Uterus (tissue), 2 donors: ENCODE measurements at regions not wholly inside any gene's neighbourhood (a gene's known extent, or its start where the extent isn't known, plus 50 kb on each side); places are given as distances from the start of the nearest gene placed in this dataset.

Experiments
- POLR2A ChIP-seq, 2 donors: fragments of 450-650 bp; IDR thresholded peaks; one replicate each; pipeline ENCODE4 v1.6.1; 2016; ENCODE audit warnings: antibody characterized with exemption in 2 of 2, mild to moderate bottlenecking in 1 of 2, moderate library complexity in 1 of 2
- TF ChIP-seq, protein P1 (sequence below), 4 experiments: fragments of 200-600 bp in 2 of 4; fragments of 450-650 bp in 2 of 4; sonication (generic) in 2 of 4; IDR thresholded peaks; one replicate each; pipeline ENCODE4 v1.5.1; 2016 to 2019; ENCODE audit warnings: antibody characterized with exemption in 4 of 4, mild to moderate bottlenecking in 2 of 4, moderate library complexity in 1 of 4

DNA sequence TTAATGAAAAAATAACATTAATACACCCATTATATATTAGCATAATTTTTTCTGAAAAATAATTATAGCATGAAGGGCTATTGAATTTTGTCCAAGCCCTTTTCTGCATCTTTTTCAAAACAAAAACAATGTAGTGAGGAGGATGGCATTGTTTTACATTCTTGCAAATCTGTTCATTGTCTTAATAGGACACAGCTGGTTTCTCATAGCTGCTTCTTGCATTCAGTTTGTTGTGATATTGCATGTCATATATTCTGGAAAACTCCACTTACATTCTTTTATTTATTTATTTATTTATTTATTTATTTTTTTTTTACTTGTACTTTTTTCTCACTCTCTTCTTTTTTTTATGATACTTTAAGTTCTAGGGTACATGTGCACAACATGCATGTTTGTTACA is 107.4 kb downstream of the NR1D2 start:
- TF ChIP-seq, protein P1, sequence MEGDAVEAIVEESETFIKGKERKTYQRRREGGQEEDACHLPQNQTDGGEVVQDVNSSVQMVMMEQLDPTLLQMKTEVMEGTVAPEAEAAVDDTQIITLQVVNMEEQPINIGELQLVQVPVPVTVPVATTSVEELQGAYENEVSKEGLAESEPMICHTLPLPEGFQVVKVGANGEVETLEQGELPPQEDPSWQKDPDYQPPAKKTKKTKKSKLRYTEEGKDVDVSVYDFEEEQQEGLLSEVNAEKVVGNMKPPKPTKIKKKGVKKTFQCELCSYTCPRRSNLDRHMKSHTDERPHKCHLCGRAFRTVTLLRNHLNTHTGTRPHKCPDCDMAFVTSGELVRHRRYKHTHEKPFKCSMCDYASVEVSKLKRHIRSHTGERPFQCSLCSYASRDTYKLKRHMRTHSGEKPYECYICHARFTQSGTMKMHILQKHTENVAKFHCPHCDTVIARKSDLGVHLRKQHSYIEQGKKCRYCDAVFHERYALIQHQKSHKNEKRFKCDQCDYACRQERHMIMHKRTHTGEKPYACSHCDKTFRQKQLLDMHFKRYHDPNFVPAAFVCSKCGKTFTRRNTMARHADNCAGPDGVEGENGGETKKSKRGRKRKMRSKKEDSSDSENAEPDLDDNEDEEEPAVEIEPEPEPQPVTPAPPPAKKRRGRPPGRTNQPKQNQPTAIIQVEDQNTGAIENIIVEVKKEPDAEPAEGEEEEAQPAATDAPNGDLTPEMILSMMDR (IDR thresholded peaks at IDR 0.05), result no peak
- no peak for TF ChIP-seq POLR2A (IDR thresholded peaks at IDR 0.05)
